Natural killer cell treated with Interleukin-12 subunit alpha and Interleukin-12 subunit beta and Interleukin-15 and Interleukin-18, amount 100 ng/mL, for 72 hours (primary cell): ENCODE measurements at regions not wholly inside any gene's neighbourhood (a gene's known extent, or its start where the extent isn't known, plus 50 kb on each side); places are given as distances from the start of the nearest gene placed in this dataset.

Experiments
- ATAC-seq, 2 donors: fragments of 150-1000 bp; cut with Tn5 transposase in 1 of 2; sonication (Bioruptor Pico), chemical (Tn5 transposase) in 1 of 2; 2 replicates each; pipeline ENCODE4 v1.10.0; 2021
- DNase-seq: peaks from one replicate; pipeline ENCODE4 v3.0.0; 2022; ENCODE audit warnings: low spot score
- H3K27ac Mint-ChIP-seq, 2 donors: 1 replicate in 1 of 2; 2 replicates in 1 of 2; pipeline ENCODE4 v1.8.0; 2022; ENCODE audit warnings: mixed read lengths in 2 of 2, mild to moderate bottlenecking in 1 of 2, moderate library complexity in 1 of 2
- H3K27me3 Mint-ChIP-seq, 2 donors: 1 replicate in 1 of 2; 2 replicates in 1 of 2; pipeline ENCODE4 v1.8.0; 2022; ENCODE audit warnings: mixed read lengths in 2 of 2
- H3K36me3 Mint-ChIP-seq: one replicate; pipeline ENCODE4 v1.8.0; 2022; ENCODE audit warnings: mixed read lengths
- H3K4me1 Mint-ChIP-seq, 2 donors: 1 replicate in 1 of 2; 2 replicates in 1 of 2; pipeline ENCODE4 v1.8.0; 2022; ENCODE audit warnings: low read depth in 2 of 2, mixed read lengths in 2 of 2, mild to moderate bottlenecking in 1 of 2
- H3K4me3 Mint-ChIP-seq: one replicate; pipeline ENCODE4 v1.8.0; 2022; ENCODE audit warnings: mixed read lengths
- H3K9me3 Mint-ChIP-seq: 2 replicates; pipeline ENCODE4 v1.8.0; 2022; ENCODE audit warnings: mixed read lengths

DNA sequence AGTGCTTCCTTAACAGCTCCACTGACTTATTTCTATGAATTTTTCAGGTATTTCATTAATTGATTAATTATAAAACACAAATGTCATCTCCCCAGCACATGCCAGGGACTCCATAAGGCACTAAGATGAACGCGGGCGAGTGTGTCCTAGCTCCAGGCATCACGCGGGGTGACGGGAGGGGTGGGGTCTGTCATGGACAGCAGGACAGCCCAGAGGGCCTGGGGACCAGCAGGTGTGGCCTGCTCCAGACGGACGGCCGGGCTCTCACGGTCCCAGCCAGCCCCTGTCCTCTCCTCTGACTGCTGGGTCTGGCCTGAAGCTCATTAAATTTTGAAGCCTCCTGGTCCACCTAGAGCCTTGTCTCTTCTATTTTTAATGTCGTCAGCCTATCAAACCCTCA is 531.1 kb downstream of the BRD1 start:
- ATAC-seq (no peak), DNase-seq (no peak)
- Mint-ChIP-seq H3K4me1 (no peaks in the 10 kb centered on the region), H3K36me3 (peaks cover 7% of the 10 kb centered on the region), H3K9me3 (peaks cover 4% of the 10 kb centered on the region), H3K4me3 (no peak overlapping the region), H3K27ac (no peak overlapping the region), H3K27me3 (peaks cover 6 to 8% of the 10 kb centered on the region in 2 donors)

DNA sequence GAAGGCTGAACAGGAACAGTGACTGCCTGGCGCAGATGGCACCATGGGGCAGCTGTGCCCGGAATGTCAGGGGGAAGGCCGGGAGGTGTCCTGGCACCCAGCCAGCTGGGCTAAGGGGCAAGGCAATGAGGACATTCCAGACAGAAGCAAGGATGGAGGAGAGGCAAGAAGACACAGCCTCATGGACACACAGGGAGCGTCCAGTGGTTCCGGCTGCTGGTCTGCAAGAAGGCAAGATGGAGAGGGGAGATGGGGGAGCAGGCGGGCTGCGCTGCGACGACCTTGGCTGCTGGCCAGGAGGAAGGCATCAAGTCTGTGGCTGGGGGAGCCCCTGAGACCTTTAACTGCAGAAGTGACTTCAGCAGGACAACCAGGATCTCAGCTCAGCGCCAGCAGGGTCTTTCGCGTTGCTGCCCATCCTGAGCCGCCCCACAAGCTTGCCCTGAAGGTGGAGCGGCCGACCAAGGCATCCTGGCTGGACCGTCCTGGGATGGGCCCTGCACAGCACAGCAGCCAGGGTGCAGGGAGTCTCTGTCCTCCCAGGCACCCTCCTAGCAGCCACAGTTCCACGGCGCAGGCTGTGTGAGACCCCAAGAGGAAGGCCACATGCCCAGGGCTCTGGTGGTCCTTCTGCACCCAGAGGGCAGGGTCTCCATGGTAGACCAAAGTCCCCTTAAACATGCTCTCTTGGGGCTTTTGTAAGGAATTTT is 531.7 kb downstream of the BRD1 start:
- no peak overlapping the region for H3K27ac Mint-ChIP-seq
- H3K4me3 Mint-ChIP-seq = no peak overlapping the region
- peaks cover 6 to 8% of the 10 kb centered on the region in 2 donors for H3K27me3 Mint-ChIP-seq
- ATAC-seq (peak in 1 of 2 donors; percentile 12), DNase-seq (no peak)
- no peaks in the 10 kb centered on the region for H3K4me1 Mint-ChIP-seq
- peaks cover 4% of the 10 kb centered on the region for H3K9me3 Mint-ChIP-seq
- peaks cover 7% of the 10 kb centered on the region for H3K36me3 Mint-ChIP-seq

DNA sequence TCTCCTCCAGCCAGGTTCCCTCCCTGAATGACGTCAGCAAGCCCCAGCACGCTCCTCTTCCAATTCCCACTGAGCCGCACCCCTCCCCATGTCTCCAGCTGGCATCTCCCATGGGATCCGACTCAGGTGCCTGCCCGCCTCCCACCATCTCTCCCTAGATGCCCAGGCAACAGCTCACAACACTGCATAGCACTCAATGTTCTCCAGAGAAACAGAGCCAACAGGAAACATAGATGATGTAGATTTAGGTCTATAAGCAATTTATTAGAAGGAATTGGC is 532.3 kb downstream of the BRD1 start:
- H3K27ac Mint-ChIP-seq = no peak overlapping the region
- no peak for ATAC-seq
- peaks cover 6 to 8% of the 10 kb centered on the region in 2 donors for H3K27me3 Mint-ChIP-seq

DNA sequence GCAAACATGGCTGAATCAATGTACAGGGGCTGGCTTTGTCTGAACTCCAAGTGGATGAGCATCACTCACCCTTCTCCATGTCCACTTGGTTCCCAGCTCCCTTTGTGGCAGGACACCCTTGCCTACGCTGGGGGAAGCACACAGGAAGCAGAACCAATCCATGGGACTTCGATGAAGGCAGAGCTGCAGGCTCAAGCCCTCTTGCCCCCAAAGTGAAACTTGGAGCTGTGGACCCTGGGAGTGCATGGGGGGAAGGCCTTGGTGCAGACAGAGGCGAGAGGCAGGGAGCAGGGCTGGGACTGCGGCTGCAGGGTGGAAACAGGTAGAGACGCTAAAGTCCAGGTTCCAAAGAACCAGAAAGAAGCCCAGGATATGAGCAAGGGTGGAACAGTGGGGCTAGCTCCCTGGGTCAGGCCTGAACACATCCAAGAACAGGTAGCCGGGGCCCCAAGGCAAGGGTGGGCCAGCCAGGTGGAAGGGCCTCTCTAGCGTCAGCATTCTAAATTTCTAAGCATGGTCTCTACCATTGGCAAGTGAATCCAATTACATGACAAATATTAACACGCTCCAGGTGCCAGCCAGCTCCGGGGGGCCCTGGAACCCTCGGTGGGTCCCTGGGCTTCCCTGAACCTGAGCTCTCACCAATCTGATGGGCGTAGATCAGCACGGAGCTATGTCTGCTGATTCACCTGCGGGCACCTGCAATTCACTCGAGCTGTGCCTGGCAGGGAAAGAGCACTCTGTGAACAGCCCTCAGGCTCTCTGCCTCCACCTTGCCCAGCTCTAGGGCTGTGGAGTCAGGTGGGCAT is 532.8 kb downstream of the BRD1 start:
- DNase-seq (no peak), ATAC-seq (no peak)
- Mint-ChIP-seq H3K4me1 (no peaks in the 10 kb centered on the region), H3K4me3 (no peak overlapping the region), H3K27ac (no peak overlapping the region), H3K36me3 (peaks cover 7% of the 10 kb centered on the region), H3K9me3 (peaks cover 4% of the 10 kb centered on the region), H3K27me3 (peaks cover 6 to 8% of the 10 kb centered on the region in 2 donors)

More for the DNA sequence above, 532.3 kb downstream of the BRD1 start:
- Mint-ChIP-seq H3K36me3 (peaks cover 7% of the 10 kb centered on the region), H3K4me3 (no peak overlapping the region), H3K9me3 (peaks cover 4% of the 10 kb centered on the region), H3K4me1 (no peaks in the 10 kb centered on the region)
- DNase-seq = no peak

DNA sequence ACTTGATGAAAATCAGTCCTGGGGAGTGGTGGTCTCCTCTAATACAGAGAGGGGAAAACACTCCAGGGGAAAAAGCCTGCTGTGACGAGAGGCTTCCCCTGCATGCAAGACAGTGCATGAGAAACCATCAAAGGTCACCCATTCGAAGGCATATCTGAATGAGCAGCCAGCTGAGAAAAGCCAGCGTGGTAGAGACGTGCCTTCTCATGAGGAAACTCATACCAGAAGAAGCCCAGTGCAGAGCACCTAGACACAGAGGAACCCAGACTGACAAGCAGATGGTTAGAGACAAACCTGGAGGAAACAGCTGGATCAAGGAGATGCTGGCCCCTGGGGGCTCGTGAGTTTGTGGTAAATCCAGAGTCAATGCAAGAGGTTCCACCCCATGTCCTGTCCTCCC is 534.8 kb downstream of the BRD1 start:
- DNase-seq = no peak
- H3K4me1 Mint-ChIP-seq = no peaks in the 10 kb centered on the region
- no peak overlapping the region for H3K27ac Mint-ChIP-seq
- H3K27me3 Mint-ChIP-seq = peaks cover 6 to 8% of the 10 kb centered on the region in 2 donors
- H3K36me3 Mint-ChIP-seq = peaks cover 7% of the 10 kb centered on the region
- peaks cover 4% of the 10 kb centered on the region for H3K9me3 Mint-ChIP-seq
- no peak for ATAC-seq
- H3K4me3 Mint-ChIP-seq = no peak overlapping the region

DNA sequence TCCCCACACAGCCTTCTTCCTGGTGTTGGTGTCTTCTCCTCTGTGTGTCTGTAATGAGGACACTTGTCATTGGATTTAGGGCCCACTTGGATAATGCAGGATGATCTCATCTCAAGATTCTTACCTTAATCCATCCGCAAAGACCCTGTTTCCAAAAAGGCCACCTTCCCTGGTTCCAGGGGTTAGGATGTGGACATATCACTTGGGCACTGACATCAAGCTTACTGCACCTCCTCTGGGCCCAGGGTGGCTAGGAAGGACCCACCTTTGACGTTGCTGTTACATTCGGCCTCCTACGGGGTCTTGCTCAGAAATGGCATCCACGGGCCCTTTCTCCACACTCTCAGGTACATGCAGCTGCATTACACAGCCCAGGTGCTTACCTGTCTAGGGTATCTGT is 535.9 kb downstream of the BRD1 start:
- ATAC-seq = no peak
- no peak for DNase-seq
- Mint-ChIP-seq H3K36me3 (peaks cover 7% of the 10 kb centered on the region), H3K27me3 (peaks cover 6 to 8% of the 10 kb centered on the region in 2 donors), H3K9me3 (peaks cover 4% of the 10 kb centered on the region), H3K4me3 (no peak overlapping the region), H3K4me1 (no peaks in the 10 kb centered on the region), H3K27ac (no peak overlapping the region)

DNA sequence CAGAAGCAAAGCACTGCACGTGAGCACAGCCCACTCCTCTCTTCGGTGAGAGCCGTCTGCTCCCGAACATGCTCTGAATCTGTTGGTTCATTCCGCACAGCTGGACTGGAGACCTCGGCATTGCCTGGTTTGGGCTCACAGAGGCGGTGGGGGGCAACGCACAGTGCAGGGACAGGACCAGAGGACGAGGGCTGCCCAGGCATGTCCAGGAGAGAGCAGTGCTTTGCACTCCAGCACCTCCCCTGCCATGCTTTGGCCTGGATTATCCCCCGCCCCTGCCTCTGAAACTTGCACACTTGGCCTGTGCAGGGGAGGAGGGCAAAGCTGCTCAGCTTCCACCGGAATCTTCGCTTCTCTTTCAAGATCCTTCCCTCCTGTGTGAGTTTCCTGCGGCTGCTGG is 536.5 kb downstream of the BRD1 start:
- no peak overlapping the region for H3K27ac Mint-ChIP-seq
- H3K4me3 Mint-ChIP-seq = no peak overlapping the region
- peaks cover 4% of the 10 kb centered on the region for H3K9me3 Mint-ChIP-seq
- H3K36me3 Mint-ChIP-seq = peaks cover 7% of the 10 kb centered on the region
- DNase-seq (no peak), ATAC-seq (no peak)
- no peaks in the 10 kb centered on the region for H3K4me1 Mint-ChIP-seq
- H3K27me3 Mint-ChIP-seq = peaks cover 6 to 8% of the 10 kb centered on the region in 2 donors

DNA sequence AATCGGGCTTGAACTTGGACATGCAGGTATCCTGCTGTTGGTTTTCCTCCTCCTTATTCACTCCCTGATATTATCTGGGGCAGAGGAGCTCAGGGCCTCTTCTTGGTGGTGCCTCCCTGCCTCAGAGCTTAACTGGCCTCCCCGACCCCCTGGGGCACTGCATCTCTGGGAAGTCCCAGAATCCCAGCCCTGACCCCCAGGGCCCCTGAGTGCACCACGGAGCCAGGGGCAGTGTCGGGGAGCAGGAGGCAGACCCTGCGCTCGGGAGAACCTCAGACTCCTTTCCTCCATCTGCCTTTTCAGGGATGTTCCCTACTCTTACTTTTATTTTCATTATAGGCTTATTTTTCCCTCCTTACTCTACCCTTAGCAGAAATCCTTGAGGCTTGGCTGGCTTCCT is 537.0 kb downstream of the BRD1 start:
- peaks cover 5 to 8% of the 10 kb centered on the region in 2 donors for H3K27me3 Mint-ChIP-seq
- DNase-seq = no peak

DNA sequence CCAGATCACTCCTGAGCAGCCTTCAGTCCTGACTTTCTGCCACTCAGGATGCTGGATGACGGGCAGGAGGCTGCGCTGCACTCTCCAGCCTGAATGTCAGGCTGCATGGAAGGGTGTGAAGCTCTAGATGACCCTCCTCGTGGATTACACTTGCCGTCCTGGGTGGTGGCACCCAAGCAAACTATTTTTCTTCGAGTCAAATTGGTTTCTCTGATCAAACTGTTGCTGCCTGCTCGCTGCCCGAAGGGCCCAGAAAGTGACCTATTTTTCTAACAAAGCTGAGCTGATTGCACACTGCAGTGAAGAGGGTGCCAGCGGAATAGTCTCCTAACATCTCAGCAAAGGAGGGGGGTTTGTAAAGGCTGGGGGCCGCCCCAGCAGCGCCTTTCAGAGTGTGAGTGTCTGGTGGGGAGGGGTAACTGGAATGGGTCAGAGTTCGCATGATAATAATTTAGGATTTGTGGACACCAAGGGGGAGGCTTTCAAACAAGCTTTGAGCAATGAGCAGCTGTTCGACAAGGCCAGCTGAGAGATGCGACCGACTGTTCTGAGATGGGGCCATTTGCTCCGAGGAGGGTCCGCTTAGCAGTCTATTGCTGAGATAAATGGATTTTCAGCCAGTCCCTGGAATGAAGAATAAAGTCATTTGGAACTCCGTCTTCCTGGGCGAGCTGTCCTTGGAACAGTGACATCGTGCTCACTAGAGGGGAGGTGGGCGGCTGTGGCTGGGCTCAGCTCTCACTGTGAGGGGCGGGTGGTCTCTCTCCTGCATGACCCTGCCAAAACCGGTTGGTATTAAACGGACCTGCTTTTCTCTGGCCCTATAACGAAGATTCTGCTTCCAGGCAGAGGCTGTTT is 537.6 kb downstream of the BRD1 start:
- Mint-ChIP-seq H3K27me3 (peaks cover 5 to 8% of the 10 kb centered on the region in 2 donors), H3K4me1 (no peaks in the 10 kb centered on the region), H3K27ac (no peak overlapping the region), H3K4me3 (no peak overlapping the region), H3K36me3 (peaks cover 7% of the 10 kb centered on the region), H3K9me3 (peaks cover 4% of the 10 kb centered on the region)
- ATAC-seq (no peak), DNase-seq (no peak)

More for the DNA sequence above, 537.0 kb downstream of the BRD1 start:
- Mint-ChIP-seq H3K4me1 (no peaks in the 10 kb centered on the region), H3K9me3 (peaks cover 4% of the 10 kb centered on the region), H3K27ac (no peak overlapping the region), H3K4me3 (no peak overlapping the region), H3K36me3 (peaks cover 7% of the 10 kb centered on the region)
- ATAC-seq = no peak

DNA sequence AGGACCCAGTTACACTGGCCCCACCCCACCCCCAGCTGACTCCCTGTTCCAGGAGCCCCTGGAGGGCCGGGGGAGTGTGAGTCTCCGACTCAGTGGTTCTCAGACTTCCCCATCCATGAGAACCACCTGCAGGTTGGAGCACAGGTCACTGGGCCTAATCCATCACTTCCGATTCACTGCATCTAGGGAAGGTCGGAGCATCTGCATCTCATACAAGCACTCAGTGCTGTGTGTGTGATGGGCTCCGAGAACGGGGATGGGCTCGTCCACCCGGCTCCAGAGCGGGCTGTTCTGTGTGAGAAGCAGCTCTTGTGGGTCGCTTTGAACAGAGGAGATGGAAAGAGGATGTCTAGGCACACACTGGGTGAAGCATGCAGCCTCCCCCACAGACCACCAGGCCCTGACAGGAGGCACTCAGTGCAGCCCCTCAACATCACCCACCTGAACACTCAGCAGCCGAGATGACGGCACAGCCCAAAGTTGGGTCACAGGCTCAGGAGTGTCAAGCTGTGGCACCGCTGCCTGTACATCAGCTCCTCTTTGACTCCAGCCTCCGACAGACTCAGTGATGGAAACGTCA is 541.4 kb downstream of the BRD1 start:
- Mint-ChIP-seq H3K36me3 (no peaks in the 10 kb centered on the region), H3K27ac (no peak overlapping the region), H3K4me1 (no peaks in the 10 kb centered on the region), H3K27me3 (peaks cover 19 to 20% of the 10 kb centered on the region in 2 donors), H3K4me3 (no peak overlapping the region), H3K9me3 (no peaks in the 10 kb centered on the region)
- DNase-seq (no peak), ATAC-seq (no peak)

DNA sequence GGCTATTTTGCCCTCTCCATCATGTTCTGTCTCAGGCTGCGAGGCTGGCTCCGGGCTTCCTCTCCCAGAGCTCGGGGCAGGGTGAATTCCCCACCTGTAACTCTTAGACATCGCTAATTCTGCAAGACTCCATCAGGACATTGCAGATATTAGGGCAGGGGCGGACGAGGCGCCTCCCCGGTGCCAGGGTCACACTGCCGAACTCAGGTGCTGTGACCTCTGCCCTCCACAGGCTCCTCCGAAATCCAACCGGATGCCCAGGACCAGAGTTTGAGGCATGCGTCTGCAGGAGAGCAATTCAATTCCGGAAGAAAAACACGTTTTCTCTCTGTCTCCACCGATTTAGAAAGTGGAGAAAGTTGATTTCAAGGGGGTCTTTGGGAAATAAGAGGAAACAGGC is 542.7 kb downstream of the BRD1 start:
- Mint-ChIP-seq H3K27me3 (peaks cover 32 to 33% of the 10 kb centered on the region in 2 donors), H3K9me3 (peaks cover 3% of the 10 kb centered on the region), H3K4me1 (no peaks in the 10 kb centered on the region), H3K27ac (no peak overlapping the region), H3K36me3 (peaks cover 7% of the 10 kb centered on the region), H3K4me3 (no peak overlapping the region)
- no peak for ATAC-seq
- DNase-seq = no peak

DNA sequence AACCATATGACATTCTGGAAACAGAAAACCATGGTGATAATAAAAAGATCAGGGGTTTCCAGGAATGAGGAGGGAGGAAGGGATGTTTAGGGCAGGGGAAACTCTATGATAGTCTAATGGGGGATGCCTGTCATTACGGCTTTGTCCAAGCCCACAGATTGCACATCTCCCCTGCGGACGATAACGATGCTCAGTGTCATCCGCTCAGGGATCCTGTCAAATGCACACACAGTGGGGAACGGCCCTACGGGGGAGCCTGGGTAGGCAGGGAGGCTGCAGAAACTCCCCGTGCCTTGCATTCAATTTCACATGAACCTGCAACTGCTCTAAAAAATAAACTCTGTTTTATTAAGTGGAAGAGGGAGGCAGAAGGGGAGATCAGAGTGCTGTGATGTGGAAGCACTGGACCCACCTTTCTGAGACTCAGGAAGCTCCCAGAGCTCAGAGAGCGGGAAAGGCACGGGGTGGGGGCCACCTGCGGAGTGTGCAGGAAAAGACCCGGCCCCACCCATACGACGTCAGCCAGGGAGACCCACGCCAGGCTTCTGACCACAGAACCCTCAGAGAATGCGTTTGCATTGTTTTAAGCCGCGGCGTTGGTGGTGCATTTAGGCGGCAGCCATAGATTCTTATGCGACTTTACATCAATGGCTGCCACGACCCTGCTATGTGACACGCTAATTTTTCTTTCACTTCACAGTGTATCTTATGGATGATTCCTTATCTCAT is 543.5 kb downstream of the BRD1 start:
- Mint-ChIP-seq H3K4me3 (no peak overlapping the region), H3K4me1 (no peaks in the 10 kb centered on the region), H3K36me3 (peaks cover 7% of the 10 kb centered on the region), H3K27ac (no peak overlapping the region), H3K9me3 (peaks cover 3% of the 10 kb centered on the region), H3K27me3 (peaks cover 35 to 40% of the 10 kb centered on the region in 2 donors)
- ATAC-seq = no peak
- DNase-seq = peak; percentile 54

DNA sequence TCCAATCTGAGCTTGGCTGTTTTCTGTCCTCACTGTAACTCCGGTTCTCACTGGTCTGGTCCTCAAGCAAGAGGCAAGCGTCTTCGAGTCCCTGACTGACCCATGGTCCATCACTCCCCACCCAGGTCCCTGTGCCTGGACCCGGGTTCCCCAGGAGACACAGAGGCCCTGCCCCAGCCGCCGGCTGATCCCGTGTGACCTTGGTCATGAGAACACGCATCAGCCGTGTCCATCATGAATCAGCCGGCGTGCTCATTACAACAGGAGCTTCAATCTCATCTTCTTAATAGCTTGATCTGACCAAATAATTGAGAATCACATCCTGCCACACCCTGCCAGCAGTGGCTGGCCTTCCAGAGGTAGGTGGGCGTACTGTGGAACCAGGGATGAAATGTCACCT is 545.1 kb downstream of the BRD1 start:
- H3K27ac Mint-ChIP-seq = no peak overlapping the region
- no peak overlapping the region for H3K4me3 Mint-ChIP-seq
- DNase-seq (peak; percentile 51), ATAC-seq (no peak)
- H3K36me3 Mint-ChIP-seq = peaks cover 7% of the 10 kb centered on the region
- peaks cover 36 to 40% of the 10 kb centered on the region in 2 donors for H3K27me3 Mint-ChIP-seq
- H3K9me3 Mint-ChIP-seq = peaks cover 3% of the 10 kb centered on the region
- H3K4me1 Mint-ChIP-seq = no peaks in the 10 kb centered on the region
